ENCODE measurements at regions not wholly inside any gene's neighbourhood (a gene's known extent, or its start where the extent isn't known, plus 50 kb on each side); places are given as distances from the start of the nearest gene placed in this dataset.

DNA sequence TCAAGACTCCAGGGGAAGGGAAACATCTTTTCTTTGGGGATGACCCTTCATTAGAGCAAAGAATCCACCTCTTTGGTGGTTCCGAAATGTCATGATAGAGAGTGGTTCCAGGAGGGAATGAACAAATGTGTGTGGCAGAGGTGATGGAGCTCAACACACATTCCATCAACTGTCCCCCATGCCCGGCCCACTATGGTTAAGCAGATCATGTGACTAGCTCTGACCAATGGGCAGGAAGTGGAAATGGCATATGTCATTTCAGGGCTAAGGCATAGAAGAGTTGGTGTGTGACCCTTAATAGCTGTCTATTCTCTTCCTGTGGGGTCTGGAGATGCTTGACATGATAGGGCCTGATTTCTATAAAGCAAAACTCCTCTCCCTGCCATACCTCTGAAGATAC lies 194.6 kb downstream of the GAS1 start:
- Histone ChIP-seq H3K36me3 (replicated peaks; ENCODE audit: low read depth, low read length) (no peaks in the 10 kb centered on the region), H3K4me2 (ENCODE audit: low read length) (no peak overlapping the region), H3K27ac (ENCODE audit: low read length) (no peak overlapping the region), H3K9me3 (ENCODE audit: insufficient read depth, low read length) (no peaks in the 10 kb centered on the region), H3K4me1 (ENCODE audit: low read length) (no peaks in the 10 kb centered on the region), H3K4me3 (ENCODE audit: low read length) (no peak overlapping the region), H2AFZ (ENCODE audit: low read depth, low read length) (no peak overlapping the region), H4K20me1 (ENCODE audit: insufficient read depth, low read length) (no peaks in the 10 kb centered on the region), H3K27me3 (ENCODE audit: low read depth, low read length) (no peaks in the 10 kb centered on the region), H3K9ac (ENCODE audit: low read length) (no peak overlapping the region), H3K79me2 (ENCODE audit: low read length) (no peaks in the 10 kb centered on the region)
- TF ChIP-seq EZH2phosphoT487 (IDR thresholded peaks at IDR 0.05; ENCODE audit: low read depth): no peak
- TF ChIP-seq, protein P1, sequence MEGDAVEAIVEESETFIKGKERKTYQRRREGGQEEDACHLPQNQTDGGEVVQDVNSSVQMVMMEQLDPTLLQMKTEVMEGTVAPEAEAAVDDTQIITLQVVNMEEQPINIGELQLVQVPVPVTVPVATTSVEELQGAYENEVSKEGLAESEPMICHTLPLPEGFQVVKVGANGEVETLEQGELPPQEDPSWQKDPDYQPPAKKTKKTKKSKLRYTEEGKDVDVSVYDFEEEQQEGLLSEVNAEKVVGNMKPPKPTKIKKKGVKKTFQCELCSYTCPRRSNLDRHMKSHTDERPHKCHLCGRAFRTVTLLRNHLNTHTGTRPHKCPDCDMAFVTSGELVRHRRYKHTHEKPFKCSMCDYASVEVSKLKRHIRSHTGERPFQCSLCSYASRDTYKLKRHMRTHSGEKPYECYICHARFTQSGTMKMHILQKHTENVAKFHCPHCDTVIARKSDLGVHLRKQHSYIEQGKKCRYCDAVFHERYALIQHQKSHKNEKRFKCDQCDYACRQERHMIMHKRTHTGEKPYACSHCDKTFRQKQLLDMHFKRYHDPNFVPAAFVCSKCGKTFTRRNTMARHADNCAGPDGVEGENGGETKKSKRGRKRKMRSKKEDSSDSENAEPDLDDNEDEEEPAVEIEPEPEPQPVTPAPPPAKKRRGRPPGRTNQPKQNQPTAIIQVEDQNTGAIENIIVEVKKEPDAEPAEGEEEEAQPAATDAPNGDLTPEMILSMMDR (IDR thresholded peaks at IDR 0.05; ENCODE audit: low read depth, low read length): no peak

GRCh38 chr9:86751956-86752355 lies 195.3 kb downstream of the GAS1 start:
- no peak overlapping the region for H3K9ac ChIP-seq (ENCODE audit: low read length)
- H3K79me2 ChIP-seq (ENCODE audit: low read length): no peaks in the 10 kb centered on the region
- no peak overlapping the region for H3K4me2 ChIP-seq (ENCODE audit: low read length)
- no peak overlapping the region for H3K4me3 ChIP-seq (ENCODE audit: low read length)
- H3K27me3 ChIP-seq (ENCODE audit: low read depth, low read length): no peaks in the 10 kb centered on the region
- H3K36me3 ChIP-seq (replicated peaks; ENCODE audit: low read depth, low read length): no peaks in the 10 kb centered on the region
- no peak overlapping the region for H3K27ac ChIP-seq (ENCODE audit: low read length)
- no peaks in the 10 kb centered on the region for H4K20me1 ChIP-seq (ENCODE audit: insufficient read depth, low read length)
- no peaks in the 10 kb centered on the region for H3K4me1 ChIP-seq (ENCODE audit: low read length)
- H3K9me3 ChIP-seq (ENCODE audit: insufficient read depth, low read length): no peaks in the 10 kb centered on the region
- no peak for TF ChIP-seq EZH2phosphoT487 (IDR thresholded peaks at IDR 0.05; ENCODE audit: low read depth)
- TF ChIP-seq, protein P1 (IDR thresholded peaks at IDR 0.05; ENCODE audit: low read depth, low read length): no peak
- H2AFZ ChIP-seq (ENCODE audit: low read depth, low read length): no peak overlapping the region

- no peak for TF ChIP-seq EZH2phosphoT487 (IDR thresholded peaks at IDR 0.05; ENCODE audit: low read depth)
- TF ChIP-seq, protein P1 (IDR thresholded peaks at IDR 0.05; ENCODE audit: low read depth, low read length): no peak
- Histone ChIP-seq H3K27me3 (ENCODE audit: low read depth, low read length) (no peaks in the 10 kb centered on the region), H3K4me3 (ENCODE audit: low read length) (no peak overlapping the region), H3K27ac (ENCODE audit: low read length) (no peak overlapping the region), H3K79me2 (ENCODE audit: low read length) (no peaks in the 10 kb centered on the region), H3K9ac (ENCODE audit: low read length) (no peak overlapping the region), H3K36me3 (replicated peaks; ENCODE audit: low read depth, low read length) (no peaks in the 10 kb centered on the region), H4K20me1 (ENCODE audit: insufficient read depth, low read length) (no peaks in the 10 kb centered on the region), H3K4me2 (ENCODE audit: low read length) (no peak overlapping the region), H3K9me3 (ENCODE audit: insufficient read depth, low read length) (no peaks in the 10 kb centered on the region), H3K4me1 (ENCODE audit: low read length) (no peaks in the 10 kb centered on the region), H2AFZ (ENCODE audit: low read depth, low read length) (no peak overlapping the region)
Measured at GRCh38 chr9:86751207-86751606, 196.1 kb downstream of the GAS1 start.

- H3K79me2 ChIP-seq (ENCODE audit: low read length): no peaks in the 10 kb centered on the region
- no peak overlapping the region for H3K27ac ChIP-seq (ENCODE audit: low read length)
- no peaks in the 10 kb centered on the region for H3K9me3 ChIP-seq (ENCODE audit: insufficient read depth, low read length)
- H3K27me3 ChIP-seq (ENCODE audit: low read depth, low read length): no peaks in the 10 kb centered on the region
- H3K4me2 ChIP-seq (ENCODE audit: low read length): no peak overlapping the region
- H4K20me1 ChIP-seq (ENCODE audit: insufficient read depth, low read length): no peaks in the 10 kb centered on the region
- no peaks in the 10 kb centered on the region for H3K36me3 ChIP-seq (replicated peaks; ENCODE audit: low read depth, low read length)
- no peak overlapping the region for H3K9ac ChIP-seq (ENCODE audit: low read length)
- no peak for TF ChIP-seq EZH2phosphoT487 (IDR thresholded peaks at IDR 0.05; ENCODE audit: low read depth)
- TF ChIP-seq, protein P1 (IDR thresholded peaks at IDR 0.05; ENCODE audit: low read depth, low read length): no peak
- no peak overlapping the region for H3K4me3 ChIP-seq (ENCODE audit: low read length)
- no peaks in the 10 kb centered on the region for H3K4me1 ChIP-seq (ENCODE audit: low read length)
- no peak overlapping the region for H2AFZ ChIP-seq (ENCODE audit: low read depth, low read length)
Measured at GRCh38 chr9:86749894-86750255, 197.4 kb downstream of the GAS1 start.
